GM21390 (cell line): ENCODE measurements at regions not wholly inside any gene's neighbourhood (a gene's known extent, or its start where the extent isn't known, plus 50 kb on each side); places are given as distances from the start of the nearest gene placed in this dataset.

Source experiments
- ATAC-seq: cut with Tn5 transposase; IDR thresholded peaks from one replicate; pipeline ENCODE4 v1.9.1; 2021; ENCODE audit not compliant: unreplicated experiment

- ATAC-seq = no peak
These were observed 73.6 kb upstream of the SMIM36 start for GRCh38 chr17:55584861-55585260.

- no peak for ATAC-seq
These were observed 72.9 kb upstream of the SMIM36 start for GRCh38 chr17:55584055-55584685.

GRCh38 chr17:55582897-55583296, 71.6 kb upstream of the SMIM36 start:
- no peak for ATAC-seq

GRCh38 chr17:55580596-55581133, 69.4 kb upstream of the SMIM36 start:
- peak; percentile 52 for ATAC-seq

GRCh38 chr17:55577687-55578086, 66.4 kb upstream of the SMIM36 start:
- peak; percentile 32 for ATAC-seq

- ATAC-seq = peak; percentile 46
These were observed 65.8 kb upstream of the SMIM36 start for GRCh38 chr17:55576996-55577586.

GRCh38 chr17:55576237-55576995, 65.2 kb upstream of the SMIM36 start:
- no peak for ATAC-seq

GRCh38 chr17:55575058-55575636, 63.9 kb upstream of the SMIM36 start:
- no peak for ATAC-seq

- no peak for ATAC-seq
These were observed 61.3 kb upstream of the SMIM36 start for GRCh38 chr17:55572599-55572998.

GRCh38 chr17:55572139-55572538, 60.9 kb upstream of the SMIM36 start:
- ATAC-seq = no peak

GRCh38 chr17:55571095-55571494, 59.8 kb upstream of the SMIM36 start:
- no peak for ATAC-seq

GRCh38 chr17:55570391-55570790, 59.1 kb upstream of the SMIM36 start:
- no peak for ATAC-seq

- no peak for ATAC-seq
These were observed 56.3 kb upstream of the SMIM36 start for GRCh38 chr17:55567240-55568214.

GRCh38 chr17:55564081-55564480, 52.8 kb upstream of the SMIM36 start:
- ATAC-seq = no peak

GRCh38 chr17:55563363-55563762, 52.1 kb upstream of the SMIM36 start:
- ATAC-seq = no peak

GRCh38 chr17:55561973-55562495, 50.8 kb upstream of the SMIM36 start:
- no peak for ATAC-seq

GRCh38 chr17:55561316-55561972, 50.2 kb upstream of the SMIM36 start:
- ATAC-seq = no peak
